ENCODE measurements at regions not wholly inside any gene's neighbourhood (a gene's known extent, or its start where the extent isn't known, plus 50 kb on each side); places are given as distances from the start of the nearest gene placed in this dataset.

GRCh38 chr20:56855708-56856107, 226.6 kb downstream of the TFAP2C start:
- ATAC-seq, result no peak
- Histone ChIP-seq H3K9me2 (replicated peaks; ENCODE audit: low read length) (no peaks in the 10 kb centered on the region), H3K9ac (ENCODE audit: low read length) (no peak overlapping the region), H2AFZ (ENCODE audit: low read length) (no peak overlapping the region), H3K4me1 (ENCODE audit: insufficient read depth, low read length) (no peaks in the 10 kb centered on the region), H4K20me1 (ENCODE audit: low read length) (no peaks in the 10 kb centered on the region), H3K79me2 (ENCODE audit: low read length) (no peaks in the 10 kb centered on the region), H3F3A (ENCODE audit: low read length, unreplicated experiment) (no peaks in the 10 kb centered on the region), H3K9me3 (ENCODE audit: low read length) (0 out of 2 replicates have a peak, but pooled peaks cover 4% of the 10 kb centered on the region), H3K27ac (ENCODE audit: low read length) (no peak overlapping the region), H3K4me2 (ENCODE audit: low read length) (no peak overlapping the region), H3K36me3 (ENCODE audit: low read depth, low read length) (no peaks in the 10 kb centered on the region), H3K4me3 (ENCODE audit: low read length) (no peak overlapping the region), H3K27me3 (ENCODE audit: low read length) (no peaks in the 10 kb centered on the region)
- intact Hi-C loops (cut with micrococcal nuclease), result no loop called here
- CTCF ChIA-PET, result interaction anchor here (0.6 kb wide), 1 partner anchor 194 kb away, joined by 4 read pairs; no protein-coding TSS in a partner anchor
- DNase-seq, result no peak
- POLR2A ChIA-PET (ENCODE audit: unreplicated experiment), result no interaction called here
- TF ChIP-seq EZH2 (IDR thresholded peaks at IDR 0.05; ENCODE audit: low read length, unreplicated experiment) (no peak), EZH2phosphoT487 (IDR thresholded peaks at IDR 0.05; ENCODE audit: borderline replicate concordance, low read length) (no peak)
- TF ChIP-seq, protein P1, sequence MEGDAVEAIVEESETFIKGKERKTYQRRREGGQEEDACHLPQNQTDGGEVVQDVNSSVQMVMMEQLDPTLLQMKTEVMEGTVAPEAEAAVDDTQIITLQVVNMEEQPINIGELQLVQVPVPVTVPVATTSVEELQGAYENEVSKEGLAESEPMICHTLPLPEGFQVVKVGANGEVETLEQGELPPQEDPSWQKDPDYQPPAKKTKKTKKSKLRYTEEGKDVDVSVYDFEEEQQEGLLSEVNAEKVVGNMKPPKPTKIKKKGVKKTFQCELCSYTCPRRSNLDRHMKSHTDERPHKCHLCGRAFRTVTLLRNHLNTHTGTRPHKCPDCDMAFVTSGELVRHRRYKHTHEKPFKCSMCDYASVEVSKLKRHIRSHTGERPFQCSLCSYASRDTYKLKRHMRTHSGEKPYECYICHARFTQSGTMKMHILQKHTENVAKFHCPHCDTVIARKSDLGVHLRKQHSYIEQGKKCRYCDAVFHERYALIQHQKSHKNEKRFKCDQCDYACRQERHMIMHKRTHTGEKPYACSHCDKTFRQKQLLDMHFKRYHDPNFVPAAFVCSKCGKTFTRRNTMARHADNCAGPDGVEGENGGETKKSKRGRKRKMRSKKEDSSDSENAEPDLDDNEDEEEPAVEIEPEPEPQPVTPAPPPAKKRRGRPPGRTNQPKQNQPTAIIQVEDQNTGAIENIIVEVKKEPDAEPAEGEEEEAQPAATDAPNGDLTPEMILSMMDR (conservative IDR thresholded peaks at IDR 0.05; ENCODE audit: low read depth, low read length), result no peak
- no TSS peak for BruUV-seq (replicated peaks)

DNA sequence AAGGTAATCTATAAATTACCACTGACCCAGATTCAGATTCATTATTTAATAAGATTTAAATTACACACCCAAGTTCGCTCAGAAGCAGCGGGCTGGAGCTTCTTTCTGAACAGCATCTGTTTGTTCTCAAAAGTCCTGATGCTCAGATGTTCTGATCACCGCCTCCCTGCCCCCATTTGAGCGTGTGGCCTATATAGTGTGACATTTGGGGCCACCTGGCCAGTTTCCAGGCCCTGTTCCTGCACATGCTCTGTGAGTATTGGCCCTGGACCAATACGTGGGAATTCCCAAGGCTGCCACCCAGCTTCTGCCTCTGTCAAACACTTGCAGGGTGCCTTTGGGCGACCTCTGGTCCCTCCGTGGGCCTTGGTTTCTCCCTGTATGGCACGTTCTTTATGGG, 228.8 kb downstream of the TFAP2C start:
- intact Hi-C loops (cut with micrococcal nuclease), result no loop called here
- Histone ChIP-seq H3K9me3 (ENCODE audit: low read length) (no peaks in the 10 kb centered on the region), H3K4me3 (ENCODE audit: low read length) (no peak overlapping the region), H3K27me3 (ENCODE audit: low read length) (peaks cover 10% of the 10 kb centered on the region; the same call in 1 of the 2 replicates), H3K27ac (ENCODE audit: low read length) (no peak overlapping the region), H4K20me1 (ENCODE audit: low read length) (no peaks in the 10 kb centered on the region), H3K4me1 (ENCODE audit: insufficient read depth, low read length) (no peaks in the 10 kb centered on the region), H3F3A (ENCODE audit: low read length, unreplicated experiment) (no peaks in the 10 kb centered on the region), H3K9ac (ENCODE audit: low read length) (no peak overlapping the region), H2AFZ (ENCODE audit: low read length) (no peak overlapping the region), H3K79me2 (ENCODE audit: low read length) (no peaks in the 10 kb centered on the region), H3K4me2 (ENCODE audit: low read length) (no peak overlapping the region), H3K36me3 (ENCODE audit: low read depth, low read length) (no peaks in the 10 kb centered on the region), H3K9me2 (replicated peaks; ENCODE audit: low read length) (no peaks in the 10 kb centered on the region)
- TF ChIP-seq EZH2phosphoT487 (IDR thresholded peaks at IDR 0.05; ENCODE audit: borderline replicate concordance, low read length), result no peak
- TF ChIP-seq, protein P1 (conservative IDR thresholded peaks at IDR 0.05; ENCODE audit: low read depth, low read length), result no peak
- TF ChIP-seq EZH2 (IDR thresholded peaks at IDR 0.05; ENCODE audit: low read length, unreplicated experiment), result no peak
- no TSS peak for BruUV-seq (replicated peaks)
- ChIA-PET CTCF (no interaction called here), POLR2A (ENCODE audit: unreplicated experiment) (no interaction called here)
- ATAC-seq, result no peak
- no peak for DNase-seq

DNA sequence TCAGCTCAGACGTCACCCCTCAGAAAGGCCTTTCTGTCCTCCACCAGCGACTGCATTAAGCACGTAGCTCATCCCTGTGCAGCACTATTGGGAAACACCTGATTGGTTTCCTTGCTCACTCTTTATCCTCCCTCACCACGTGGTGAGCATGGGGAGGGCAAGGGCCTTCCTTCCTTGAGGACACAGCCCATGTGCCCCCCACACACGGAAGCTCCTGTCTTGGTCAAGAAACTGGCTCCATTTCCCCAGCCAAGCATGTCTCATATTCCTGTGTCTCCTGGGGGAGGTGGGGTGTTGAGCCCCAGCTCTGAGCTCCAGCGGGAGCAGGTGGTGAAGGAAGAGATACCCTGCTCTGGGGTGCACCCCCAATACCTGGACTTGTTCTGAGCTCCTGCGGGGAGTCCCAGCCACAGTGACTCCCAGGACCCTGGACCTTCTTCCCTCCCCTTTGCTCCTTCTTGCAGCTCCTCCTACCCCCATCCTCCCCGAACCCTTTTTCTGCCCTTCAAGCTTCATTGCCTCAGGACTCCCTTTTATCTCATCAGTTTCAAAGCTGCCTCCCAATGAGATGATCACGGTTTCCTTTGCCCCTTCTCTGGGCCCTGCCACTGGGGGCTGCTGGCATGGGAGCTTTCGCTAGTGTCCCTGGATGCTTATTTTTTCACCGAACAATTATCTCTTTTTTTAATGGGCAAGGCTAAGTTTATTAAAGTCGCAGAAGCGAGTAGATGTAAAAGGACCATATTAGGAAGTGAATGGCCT, 230.1 kb downstream of the TFAP2C start:
- no peak overlapping the region for H2AFZ ChIP-seq (ENCODE audit: low read length)
- H3K79me2 ChIP-seq (ENCODE audit: low read length), result no peaks in the 10 kb centered on the region
- H3K9ac ChIP-seq (ENCODE audit: low read length), result no peak overlapping the region
- peaks cover 22% of the 10 kb centered on the region for H3K27me3 ChIP-seq (ENCODE audit: low read length)
- intact Hi-C loops (cut with micrococcal nuclease), result no loop called here
- H3K9me2 ChIP-seq (replicated peaks; ENCODE audit: low read length), result no peaks in the 10 kb centered on the region
- BruUV-seq (replicated peaks), result no TSS peak
- H4K20me1 ChIP-seq (ENCODE audit: low read length), result no peaks in the 10 kb centered on the region
- no peaks in the 10 kb centered on the region for H3K4me1 ChIP-seq (ENCODE audit: insufficient read depth, low read length)
- no peak overlapping the region for H3K4me3 ChIP-seq (ENCODE audit: low read length)
- no peaks in the 10 kb centered on the region for H3F3A ChIP-seq (ENCODE audit: low read length, unreplicated experiment)
- no peaks in the 10 kb centered on the region for H3K9me3 ChIP-seq (ENCODE audit: low read length)
- H3K36me3 ChIP-seq (ENCODE audit: low read depth, low read length), result no peaks in the 10 kb centered on the region
- no peak overlapping the region for H3K4me2 ChIP-seq (ENCODE audit: low read length)
- CTCF ChIA-PET, result no interaction called here
- H3K27ac ChIP-seq (ENCODE audit: low read length), result no peak overlapping the region
- POLR2A ChIA-PET (ENCODE audit: unreplicated experiment), result no interaction called here
- TF ChIP-seq EZH2phosphoT487 (IDR thresholded peaks at IDR 0.05; ENCODE audit: borderline replicate concordance, low read length) (no peak), EZH2 (IDR thresholded peaks at IDR 0.05; ENCODE audit: low read length, unreplicated experiment) (no peak)
- TF ChIP-seq, protein P1 (conservative IDR thresholded peaks at IDR 0.05; ENCODE audit: low read depth, low read length), result no peak
- ATAC-seq (no peak), DNase-seq (no peak)

Measured in PC-3 (cell line).